Mammary epithelial cell (primary cell): ENCODE measurements at regions not wholly inside any gene's neighbourhood (a gene's known extent, or its start where the extent isn't known, plus 50 kb on each side); places are given as distances from the start of the nearest gene placed in this dataset.

Experiments used
- EZH2 ChIP-seq: IDR thresholded peaks from 2 replicates; pipeline ENCODE4 v1.6.1; 2012; ENCODE audit warnings: low read length, inconsistent platforms, borderline replicate concordance
- TF ChIP-seq, protein P1 (sequence below), 2 donors: IDR thresholded peaks in 1 of 2; conservative IDR thresholded peaks in 1 of 2; 2 replicates each; pipeline ENCODE4 v1.5.1; 2011 to 2012; ENCODE audit warnings: inconsistent platforms in 2 of 2, low read length in 2 of 2, mild to moderate bottlenecking in 2 of 2, control low read depth in 1 of 2, low read depth in 1 of 2; ENCODE audit not compliant: insufficient read depth in 1 of 2; ENCODE audit errors: extremely low read depth in 1 of 2

DNA sequence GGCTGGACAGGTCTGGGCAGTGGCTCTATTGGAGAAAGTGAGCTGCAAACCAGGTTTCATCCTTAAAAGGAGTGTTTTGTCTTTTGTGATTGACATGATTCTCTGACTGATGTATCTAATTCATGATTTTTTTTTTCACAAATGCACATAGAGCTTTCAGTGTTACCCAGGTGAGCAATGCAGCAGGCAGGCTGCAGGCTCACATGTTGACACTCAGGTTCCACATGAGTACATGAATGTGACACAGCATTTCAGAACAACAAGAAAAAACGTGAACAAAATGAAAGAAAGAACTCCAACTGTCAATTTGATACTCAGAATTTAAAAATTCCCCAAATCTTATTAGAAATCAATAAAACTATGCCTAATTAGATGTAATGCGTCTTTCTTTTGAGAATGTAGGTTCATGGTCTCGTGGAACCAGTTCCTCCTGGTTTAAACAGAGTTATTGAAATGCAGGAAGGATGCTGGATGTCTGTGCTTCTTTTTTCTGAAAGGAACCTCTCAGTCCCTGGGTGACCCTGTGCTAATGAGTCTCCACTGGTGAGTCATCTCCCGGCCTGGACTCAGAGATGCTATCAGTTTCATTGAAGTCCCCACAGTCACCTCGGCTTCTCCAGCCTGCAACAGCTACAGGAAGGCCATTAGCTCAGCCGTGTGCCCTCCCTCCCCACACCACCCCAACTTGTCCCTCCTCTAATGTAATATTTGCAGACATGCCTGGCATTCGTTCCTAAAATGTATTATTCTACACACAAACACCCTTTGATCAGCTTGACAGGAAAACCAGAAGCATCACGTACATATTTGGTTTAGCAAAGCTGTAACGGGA, 430.4 kb downstream of the LPIN1 start:
- no peak for TF ChIP-seq EZH2
- TF ChIP-seq, protein P1, sequence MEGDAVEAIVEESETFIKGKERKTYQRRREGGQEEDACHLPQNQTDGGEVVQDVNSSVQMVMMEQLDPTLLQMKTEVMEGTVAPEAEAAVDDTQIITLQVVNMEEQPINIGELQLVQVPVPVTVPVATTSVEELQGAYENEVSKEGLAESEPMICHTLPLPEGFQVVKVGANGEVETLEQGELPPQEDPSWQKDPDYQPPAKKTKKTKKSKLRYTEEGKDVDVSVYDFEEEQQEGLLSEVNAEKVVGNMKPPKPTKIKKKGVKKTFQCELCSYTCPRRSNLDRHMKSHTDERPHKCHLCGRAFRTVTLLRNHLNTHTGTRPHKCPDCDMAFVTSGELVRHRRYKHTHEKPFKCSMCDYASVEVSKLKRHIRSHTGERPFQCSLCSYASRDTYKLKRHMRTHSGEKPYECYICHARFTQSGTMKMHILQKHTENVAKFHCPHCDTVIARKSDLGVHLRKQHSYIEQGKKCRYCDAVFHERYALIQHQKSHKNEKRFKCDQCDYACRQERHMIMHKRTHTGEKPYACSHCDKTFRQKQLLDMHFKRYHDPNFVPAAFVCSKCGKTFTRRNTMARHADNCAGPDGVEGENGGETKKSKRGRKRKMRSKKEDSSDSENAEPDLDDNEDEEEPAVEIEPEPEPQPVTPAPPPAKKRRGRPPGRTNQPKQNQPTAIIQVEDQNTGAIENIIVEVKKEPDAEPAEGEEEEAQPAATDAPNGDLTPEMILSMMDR (conservative IDR thresholded peaks at IDR 0.05 in 1 of 2, IDR thresholded peaks at IDR 0.05 in 1 of 2; ENCODE audit: extremely low read depth in 1 of 2, insufficient read depth in 1 of 2, low read depth in 1 of 2, low read length in 2 of 2): no peak
